AG09309 (cell line): ENCODE measurements at regions not wholly inside any gene's neighbourhood (a gene's known extent, or its start where the extent isn't known, plus 50 kb on each side); places are given as distances from the start of the nearest gene placed in this dataset.
"Not testable (repeated sequence)": the region's sequence is repeated elsewhere in the genome, so short reads cannot be mapped to it uniquely, and the experiment has no call there.

ENCODE experiments used
- DNase-seq: peaks from one replicate; pipeline ENCODE4 v3.0.0-alpha.2; 2010; ENCODE audit warnings: low read depth
- H3K4me3 ChIP-seq: 2 replicates; pipeline ENCODE4 v1.5.1; 2011; ENCODE audit warnings: mild to moderate bottlenecking, low read depth, low read length, moderate library complexity; ENCODE audit not compliant: control insufficient read depth
- TF ChIP-seq, protein P1 (sequence below): IDR thresholded peaks from 2 replicates; pipeline ENCODE4 v1.5.1; 2011; ENCODE audit warnings: mild to moderate bottlenecking, low read depth, low read length, inconsistent platforms; ENCODE audit not compliant: insufficient read depth, control insufficient read depth; ENCODE audit errors: missing control alignments

- TF ChIP-seq, protein P1, sequence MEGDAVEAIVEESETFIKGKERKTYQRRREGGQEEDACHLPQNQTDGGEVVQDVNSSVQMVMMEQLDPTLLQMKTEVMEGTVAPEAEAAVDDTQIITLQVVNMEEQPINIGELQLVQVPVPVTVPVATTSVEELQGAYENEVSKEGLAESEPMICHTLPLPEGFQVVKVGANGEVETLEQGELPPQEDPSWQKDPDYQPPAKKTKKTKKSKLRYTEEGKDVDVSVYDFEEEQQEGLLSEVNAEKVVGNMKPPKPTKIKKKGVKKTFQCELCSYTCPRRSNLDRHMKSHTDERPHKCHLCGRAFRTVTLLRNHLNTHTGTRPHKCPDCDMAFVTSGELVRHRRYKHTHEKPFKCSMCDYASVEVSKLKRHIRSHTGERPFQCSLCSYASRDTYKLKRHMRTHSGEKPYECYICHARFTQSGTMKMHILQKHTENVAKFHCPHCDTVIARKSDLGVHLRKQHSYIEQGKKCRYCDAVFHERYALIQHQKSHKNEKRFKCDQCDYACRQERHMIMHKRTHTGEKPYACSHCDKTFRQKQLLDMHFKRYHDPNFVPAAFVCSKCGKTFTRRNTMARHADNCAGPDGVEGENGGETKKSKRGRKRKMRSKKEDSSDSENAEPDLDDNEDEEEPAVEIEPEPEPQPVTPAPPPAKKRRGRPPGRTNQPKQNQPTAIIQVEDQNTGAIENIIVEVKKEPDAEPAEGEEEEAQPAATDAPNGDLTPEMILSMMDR, result no peak
- no peak for DNase-seq
- H3K4me3 ChIP-seq, result no peak overlapping the region
These were observed 195.2 kb upstream of the ARHGEF26 start for GRCh38 chr3:153925841-153926514.

DNA sequence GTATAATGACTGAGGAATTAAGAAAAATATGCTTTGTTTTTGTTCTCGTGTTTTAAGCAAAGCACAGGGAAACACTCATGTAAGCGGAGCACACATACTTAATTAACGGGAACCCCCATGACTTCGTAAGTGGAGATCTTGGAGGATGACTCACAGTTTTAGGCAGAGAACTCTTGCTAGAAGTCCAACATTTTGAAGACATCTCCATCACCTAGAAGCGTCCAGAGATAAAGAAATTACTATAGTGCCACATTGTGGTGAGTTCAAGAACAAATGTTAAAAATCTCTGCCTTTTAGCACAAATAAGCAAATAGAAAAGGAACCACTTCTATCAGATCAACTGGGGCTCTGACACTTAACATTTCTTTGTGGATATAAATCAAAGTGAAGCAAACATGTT lies 194.1 kb upstream of the ARHGEF26 start:
- peak; percentile 67 for DNase-seq
- H3K4me3 ChIP-seq, result no peak overlapping the region
- TF ChIP-seq, protein P1, result no peak

GRCh38 chr3:153928851-153929250 lies 192.3 kb upstream of the ARHGEF26 start:
- H3K4me3 ChIP-seq, result no peak overlapping the region
- no peak for DNase-seq
- TF ChIP-seq, protein P1, result no peak

- DNase-seq, result not testable (repeated sequence)
These were observed 187.7 kb upstream of the ARHGEF26 start for GRCh38 chr3:153933481-153933880.

DNA sequence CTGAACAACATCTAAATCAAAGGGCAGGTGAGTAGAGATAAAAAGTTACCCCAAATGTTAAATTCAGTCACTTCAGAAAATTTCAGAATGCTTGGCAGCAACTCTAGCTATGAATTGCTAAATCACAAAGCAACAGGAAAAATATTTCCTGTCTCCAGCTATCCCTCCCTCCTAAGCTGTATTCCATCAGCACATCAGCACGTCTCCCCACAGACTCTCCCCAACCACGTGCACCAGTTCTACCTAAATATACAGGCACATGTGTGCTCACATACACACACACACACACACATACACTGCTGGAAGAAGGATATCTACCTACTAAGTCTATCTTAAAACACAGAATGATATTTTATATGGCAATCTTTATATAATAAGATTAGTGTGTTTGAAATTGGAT lies 177.1 kb upstream of the ARHGEF26 start:
- no peak overlapping the region for H3K4me3 ChIP-seq
- no peak for DNase-seq
- TF ChIP-seq, protein P1, result no peak

More at GRCh38 chr3:153933481-153933880, 187.7 kb upstream of the ARHGEF26 start:
- not testable (repeated sequence) for H3K4me3 ChIP-seq

GRCh38 chr3:153951276-153951675 lies 169.9 kb upstream of the ARHGEF26 start:
- TF ChIP-seq, protein P1, result no peak
- no peak for DNase-seq
- no peak overlapping the region for H3K4me3 ChIP-seq

- H3K4me3 ChIP-seq, result no peak overlapping the region
These were observed 169.1 kb upstream of the ARHGEF26 start for GRCh38 chr3:153952091-153952490.

More at GRCh38 chr3:153952091-153952490, 169.1 kb upstream of the ARHGEF26 start:
- TF ChIP-seq, protein P1, result no peak
- DNase-seq, result no peak
